ENCODE measurements at regions not wholly inside any gene's neighbourhood (a gene's known extent, or its start where the extent isn't known, plus 50 kb on each side); places are given as distances from the start of the nearest gene placed in this dataset.

DNA sequence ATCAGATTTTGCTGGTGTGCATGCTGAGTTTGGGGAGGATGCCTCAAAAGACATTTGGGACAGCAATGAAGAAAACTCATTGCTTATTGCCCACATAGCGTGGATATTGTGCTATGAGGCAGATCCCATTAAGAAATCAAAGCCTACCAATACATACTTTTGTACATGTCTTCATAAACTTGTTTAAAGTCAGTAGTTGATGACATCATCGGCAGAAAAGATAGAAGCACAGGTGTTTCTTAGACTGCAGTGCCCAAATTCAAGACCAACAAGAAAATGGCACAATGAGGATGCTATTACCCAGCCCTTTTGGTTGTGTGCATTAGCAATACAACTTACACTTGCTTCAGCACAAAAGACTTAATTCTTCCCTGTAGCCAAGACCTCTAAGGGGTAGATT is 428.7 kb upstream of the RARB start:
- no peaks in the 10 kb centered on the region for H3K27me3 ChIP-seq (ENCODE audit: insufficient read depth, low read depth)
- no peaks in the 10 kb centered on the region for H3K79me2 ChIP-seq (ENCODE audit: low read depth)
- no peaks in the 10 kb centered on the region for H4K20me1 ChIP-seq (ENCODE audit: insufficient read depth)
- POLR2A ChIA-PET (ENCODE audit: unreplicated experiment): no interaction called here
- intact Hi-C loops (cut with micrococcal nuclease; ENCODE audit: unreplicated experiment): no loop called here
- no peak overlapping the region for H3K27ac ChIP-seq
- no peaks in the 10 kb centered on the region for H3F3A ChIP-seq (ENCODE audit: insufficient read depth, low read depth)
- DNase-seq: no peak
- no peak overlapping the region for H3K4me2 ChIP-seq
- no TSS peak for BruUV-seq (replicated peaks)
- H3K4me3 ChIP-seq: no peak overlapping the region
- H3K9me3 ChIP-seq (ENCODE audit: insufficient read depth, low read depth): no peaks in the 10 kb centered on the region
- no peaks in the 10 kb centered on the region for H3K36me3 ChIP-seq (ENCODE audit: low read depth)
- no peaks in the 10 kb centered on the region for H3K4me1 ChIP-seq (replicated peaks; ENCODE audit: insufficient read depth)
- TF ChIP-seq EZH2 (IDR thresholded peaks at IDR 0.05; ENCODE audit: low read depth): no peak
- TF ChIP-seq, protein P1, sequence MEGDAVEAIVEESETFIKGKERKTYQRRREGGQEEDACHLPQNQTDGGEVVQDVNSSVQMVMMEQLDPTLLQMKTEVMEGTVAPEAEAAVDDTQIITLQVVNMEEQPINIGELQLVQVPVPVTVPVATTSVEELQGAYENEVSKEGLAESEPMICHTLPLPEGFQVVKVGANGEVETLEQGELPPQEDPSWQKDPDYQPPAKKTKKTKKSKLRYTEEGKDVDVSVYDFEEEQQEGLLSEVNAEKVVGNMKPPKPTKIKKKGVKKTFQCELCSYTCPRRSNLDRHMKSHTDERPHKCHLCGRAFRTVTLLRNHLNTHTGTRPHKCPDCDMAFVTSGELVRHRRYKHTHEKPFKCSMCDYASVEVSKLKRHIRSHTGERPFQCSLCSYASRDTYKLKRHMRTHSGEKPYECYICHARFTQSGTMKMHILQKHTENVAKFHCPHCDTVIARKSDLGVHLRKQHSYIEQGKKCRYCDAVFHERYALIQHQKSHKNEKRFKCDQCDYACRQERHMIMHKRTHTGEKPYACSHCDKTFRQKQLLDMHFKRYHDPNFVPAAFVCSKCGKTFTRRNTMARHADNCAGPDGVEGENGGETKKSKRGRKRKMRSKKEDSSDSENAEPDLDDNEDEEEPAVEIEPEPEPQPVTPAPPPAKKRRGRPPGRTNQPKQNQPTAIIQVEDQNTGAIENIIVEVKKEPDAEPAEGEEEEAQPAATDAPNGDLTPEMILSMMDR (conservative IDR thresholded peaks at IDR 0.05): no peak
- no peak overlapping the region for H2AFZ ChIP-seq
- CTCF ChIA-PET: no interaction called here
- H3K9me2 ChIP-seq (ENCODE audit: insufficient read depth): peaks cover 3% of the 10 kb centered on the region; the same call in 1 of the 2 replicates

DNA sequence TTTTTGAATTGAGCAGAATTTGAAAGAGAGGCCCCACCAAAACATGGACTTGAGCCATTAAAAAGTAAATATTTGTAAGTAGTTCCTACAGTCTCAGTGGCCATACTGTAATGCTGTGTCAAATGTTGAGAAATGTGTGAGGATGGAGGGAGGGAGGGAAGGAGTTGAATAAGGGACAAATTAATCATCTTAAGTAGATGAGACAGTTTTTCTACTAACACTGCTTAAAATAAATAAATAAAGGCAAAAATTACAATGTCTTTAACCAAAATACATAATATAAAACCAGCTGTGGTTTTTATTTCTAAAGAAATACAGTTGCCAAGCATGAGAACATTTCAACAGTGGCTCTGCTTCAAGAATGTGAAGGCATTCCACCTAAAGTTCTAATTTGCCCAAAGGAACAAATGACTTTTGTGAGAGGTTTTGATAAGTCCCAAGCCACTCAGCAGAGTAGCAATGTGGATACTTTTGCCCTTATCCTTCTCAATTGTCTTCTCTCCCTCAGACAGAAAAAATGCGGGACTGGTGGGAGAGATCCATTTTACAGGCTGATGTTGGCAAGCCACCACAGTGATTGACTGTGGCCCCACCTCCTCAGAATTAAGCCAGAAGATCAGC is 427.0 kb upstream of the RARB start:
- intact Hi-C loops (cut with micrococcal nuclease; ENCODE audit: unreplicated experiment): no loop called here
- Histone ChIP-seq H3K4me2 (no peak overlapping the region), H2AFZ (no peak overlapping the region), H3K9me3 (ENCODE audit: insufficient read depth, low read depth) (no peaks in the 10 kb centered on the region), H3K9me2 (ENCODE audit: insufficient read depth) (peaks cover 3% of the 10 kb centered on the region; the same call in 1 of the 2 replicates), H4K20me1 (ENCODE audit: insufficient read depth) (no peaks in the 10 kb centered on the region), H3K36me3 (ENCODE audit: low read depth) (no peaks in the 10 kb centered on the region), H3F3A (ENCODE audit: insufficient read depth, low read depth) (no peaks in the 10 kb centered on the region), H3K4me1 (replicated peaks; ENCODE audit: insufficient read depth) (no peaks in the 10 kb centered on the region), H3K4me3 (no peak overlapping the region), H3K27me3 (ENCODE audit: insufficient read depth, low read depth) (no peaks in the 10 kb centered on the region), H3K27ac (no peak overlapping the region), H3K79me2 (ENCODE audit: low read depth) (no peaks in the 10 kb centered on the region)
- no peak for DNase-seq
- CTCF ChIA-PET: no interaction called here
- no peak for TF ChIP-seq EZH2 (IDR thresholded peaks at IDR 0.05; ENCODE audit: low read depth)
- TF ChIP-seq, protein P1 (conservative IDR thresholded peaks at IDR 0.05): no peak
- no TSS peak for BruUV-seq (replicated peaks)
- POLR2A ChIA-PET (ENCODE audit: unreplicated experiment): no interaction called here

DNA sequence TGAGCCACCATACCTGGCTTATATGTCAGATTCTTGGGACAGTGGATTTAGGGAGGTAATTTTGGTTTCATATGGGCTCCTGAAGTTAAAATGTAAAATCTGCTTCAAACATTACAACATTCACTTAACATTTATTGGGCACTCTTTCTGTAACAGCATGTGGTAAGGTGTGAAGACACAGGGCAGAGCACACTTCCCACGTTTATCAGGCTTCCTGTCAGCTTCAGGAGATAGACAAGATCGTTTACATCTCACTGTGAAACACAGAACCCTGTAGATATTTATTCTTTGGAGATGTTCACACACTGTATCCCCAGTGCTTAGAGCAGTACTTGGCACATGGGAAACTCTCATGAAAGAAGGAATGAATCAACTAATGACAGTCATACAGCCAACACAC is 426.0 kb upstream of the RARB start:
- H4K20me1 ChIP-seq (ENCODE audit: insufficient read depth): no peaks in the 10 kb centered on the region
- H3K27ac ChIP-seq: no peak overlapping the region
- H3K4me1 ChIP-seq (replicated peaks; ENCODE audit: insufficient read depth): no peaks in the 10 kb centered on the region
- ChIA-PET POLR2A (ENCODE audit: unreplicated experiment) (no interaction called here), CTCF (no interaction called here)
- DNase-seq: no peak
- no peaks in the 10 kb centered on the region for H3F3A ChIP-seq (ENCODE audit: insufficient read depth, low read depth)
- no peaks in the 10 kb centered on the region for H3K9me3 ChIP-seq (ENCODE audit: insufficient read depth, low read depth)
- BruUV-seq (replicated peaks): no TSS peak
- TF ChIP-seq EZH2 (IDR thresholded peaks at IDR 0.05; ENCODE audit: low read depth): no peak
- TF ChIP-seq, protein P1 (conservative IDR thresholded peaks at IDR 0.05): no peak
- H3K36me3 ChIP-seq (ENCODE audit: low read depth): no peaks in the 10 kb centered on the region
- H3K79me2 ChIP-seq (ENCODE audit: low read depth): no peaks in the 10 kb centered on the region
- H3K27me3 ChIP-seq (ENCODE audit: insufficient read depth, low read depth): no peaks in the 10 kb centered on the region
- intact Hi-C loops (cut with micrococcal nuclease; ENCODE audit: unreplicated experiment): no loop called here
- H3K4me3 ChIP-seq: no peak overlapping the region
- H2AFZ ChIP-seq: no peak overlapping the region
- peaks cover 3% of the 10 kb centered on the region; the same call in 1 of the 2 replicates for H3K9me2 ChIP-seq (ENCODE audit: insufficient read depth)
- no peak overlapping the region for H3K4me2 ChIP-seq

Data from PC-9 (cell line).